ENCODE measurements at regions not wholly inside any gene's neighbourhood (a gene's known extent, or its start where the extent isn't known, plus 50 kb on each side); places are given as distances from the start of the nearest gene placed in this dataset.

DNA sequence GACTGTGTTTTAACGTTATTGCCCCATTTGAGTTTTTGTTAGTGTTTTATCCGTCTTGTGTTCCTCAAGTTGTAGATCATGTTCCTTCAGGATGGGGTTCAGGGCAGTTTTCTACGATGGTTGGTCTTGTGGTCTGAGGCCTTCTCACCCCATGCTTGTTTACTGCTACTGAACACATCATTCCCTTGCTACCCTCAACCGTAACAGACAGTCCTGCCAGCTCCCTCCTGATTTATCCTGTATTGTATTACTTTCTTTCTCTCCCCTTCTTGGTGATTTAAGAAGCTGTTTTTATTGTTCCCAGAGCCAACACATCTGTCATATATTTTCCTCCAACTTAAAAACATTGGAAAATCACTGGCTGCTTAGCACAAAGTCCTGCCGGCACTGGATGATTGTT, 719.8 kb downstream of the INHBA start:
- TF ChIP-seq, protein P1, sequence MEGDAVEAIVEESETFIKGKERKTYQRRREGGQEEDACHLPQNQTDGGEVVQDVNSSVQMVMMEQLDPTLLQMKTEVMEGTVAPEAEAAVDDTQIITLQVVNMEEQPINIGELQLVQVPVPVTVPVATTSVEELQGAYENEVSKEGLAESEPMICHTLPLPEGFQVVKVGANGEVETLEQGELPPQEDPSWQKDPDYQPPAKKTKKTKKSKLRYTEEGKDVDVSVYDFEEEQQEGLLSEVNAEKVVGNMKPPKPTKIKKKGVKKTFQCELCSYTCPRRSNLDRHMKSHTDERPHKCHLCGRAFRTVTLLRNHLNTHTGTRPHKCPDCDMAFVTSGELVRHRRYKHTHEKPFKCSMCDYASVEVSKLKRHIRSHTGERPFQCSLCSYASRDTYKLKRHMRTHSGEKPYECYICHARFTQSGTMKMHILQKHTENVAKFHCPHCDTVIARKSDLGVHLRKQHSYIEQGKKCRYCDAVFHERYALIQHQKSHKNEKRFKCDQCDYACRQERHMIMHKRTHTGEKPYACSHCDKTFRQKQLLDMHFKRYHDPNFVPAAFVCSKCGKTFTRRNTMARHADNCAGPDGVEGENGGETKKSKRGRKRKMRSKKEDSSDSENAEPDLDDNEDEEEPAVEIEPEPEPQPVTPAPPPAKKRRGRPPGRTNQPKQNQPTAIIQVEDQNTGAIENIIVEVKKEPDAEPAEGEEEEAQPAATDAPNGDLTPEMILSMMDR (IDR thresholded peaks at IDR 0.05): no peak
- no peaks in the 10 kb centered on the region for H3K27me3 ChIP-seq (replicated peaks; ENCODE audit: insufficient read depth)
- H3K4me3 ChIP-seq: no peak overlapping the region
- ATAC-seq (ENCODE audit: insufficient number of reproducible peaks, low FRiP score, low read depth) (no peak), DNase-seq (ENCODE audit: low spot score) (no peak)
- no peaks in the 10 kb centered on the region for H3K9me3 ChIP-seq
- no peaks in the 10 kb centered on the region for H3K36me3 ChIP-seq
- H3K4me1 ChIP-seq (ENCODE audit: control insufficient read depth in 1 of 2, low read depth in 2 of 2): peaks cover 0 to 21% of the 10 kb centered on the region in 2 donors
- H3K27ac ChIP-seq: no peak overlapping the region

DNA sequence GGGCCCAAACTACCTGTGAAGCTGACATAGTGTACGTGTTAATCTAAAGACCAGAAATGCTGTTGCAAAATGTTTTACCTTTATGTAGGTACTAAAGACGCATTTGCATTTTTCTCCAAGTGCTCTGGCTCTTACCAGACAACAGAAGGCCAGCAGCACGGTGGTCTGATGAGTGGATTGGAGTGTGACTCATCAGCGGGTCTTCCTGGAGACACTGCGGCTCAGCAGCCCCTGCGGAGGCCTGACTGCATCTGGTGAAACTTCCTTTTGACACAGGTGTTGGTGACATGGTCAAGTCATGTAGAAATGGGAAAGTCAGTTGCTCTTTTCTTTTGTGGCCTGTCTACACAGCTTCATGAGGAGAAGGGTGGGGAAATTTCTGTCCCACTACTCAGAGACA, 723.6 kb downstream of the INHBA start:
- Histone ChIP-seq H3K27ac (no peak overlapping the region), H3K4me3 (no peak overlapping the region), H3K36me3 (no peaks in the 10 kb centered on the region), H3K27me3 (replicated peaks; ENCODE audit: insufficient read depth) (no peaks in the 10 kb centered on the region), H3K4me1 (ENCODE audit: control insufficient read depth in 1 of 2, low read depth in 2 of 2) (no peaks in the 10 kb centered on the region), H3K9me3 (no peaks in the 10 kb centered on the region)
- ATAC-seq (ENCODE audit: insufficient number of reproducible peaks, low FRiP score, low read depth) (no peak), DNase-seq (ENCODE audit: low spot score) (no peak)
- TF ChIP-seq, protein P1 (IDR thresholded peaks at IDR 0.05): no peak

DNA sequence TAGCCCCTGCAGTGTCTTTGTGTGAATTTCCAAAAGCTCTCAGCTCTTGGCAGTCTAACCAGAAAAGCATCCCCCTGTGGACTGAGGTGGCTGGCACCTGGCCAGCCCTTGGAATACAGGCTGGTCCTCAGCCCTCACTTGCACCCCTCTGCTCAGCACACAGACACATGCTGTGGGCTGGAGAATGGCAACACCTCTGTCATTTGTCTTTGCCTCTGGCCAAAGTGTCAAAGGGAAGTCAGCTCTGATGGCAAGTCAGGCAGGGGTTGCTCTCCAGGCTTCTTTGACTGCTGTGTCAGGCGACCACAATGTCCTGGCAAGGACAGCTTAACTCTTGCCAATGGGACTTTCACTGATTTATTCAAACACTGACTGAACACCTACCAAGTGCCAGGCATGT, 724.8 kb downstream of the INHBA start:
- Histone ChIP-seq H3K27me3 (replicated peaks; ENCODE audit: insufficient read depth) (no peaks in the 10 kb centered on the region), H3K4me1 (ENCODE audit: control insufficient read depth in 1 of 2, low read depth in 2 of 2) (no peaks in the 10 kb centered on the region), H3K36me3 (no peaks in the 10 kb centered on the region), H3K27ac (no peak overlapping the region), H3K4me3 (no peak overlapping the region), H3K9me3 (no peaks in the 10 kb centered on the region)
- no peak for ATAC-seq (ENCODE audit: insufficient number of reproducible peaks, low FRiP score, low read depth)
- no peak for DNase-seq (ENCODE audit: low spot score)
- TF ChIP-seq, protein P1 (IDR thresholded peaks at IDR 0.05): no peak

DNA sequence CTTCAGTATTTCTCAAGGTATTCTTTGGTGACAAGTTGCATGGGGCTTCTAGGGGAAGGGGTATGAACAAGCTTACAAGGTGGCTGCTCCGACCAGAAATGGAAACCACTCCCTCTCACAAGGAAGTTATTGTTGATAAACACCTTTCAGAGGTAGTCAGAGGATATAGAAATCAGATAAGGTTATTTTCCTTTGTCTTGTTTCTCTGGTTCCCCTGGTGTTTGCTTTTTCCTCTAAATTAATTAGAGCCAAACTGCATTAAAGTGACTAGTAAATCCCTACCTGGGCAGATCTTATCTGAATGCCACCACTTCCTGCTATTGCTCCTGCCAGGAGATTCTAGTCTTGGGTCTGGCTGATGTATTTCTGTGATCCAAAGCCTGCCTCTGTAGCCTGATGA, 725.4 kb downstream of the INHBA start:
- Histone ChIP-seq H3K36me3 (no peaks in the 10 kb centered on the region), H3K27me3 (replicated peaks; ENCODE audit: insufficient read depth) (no peaks in the 10 kb centered on the region), H3K4me3 (no peak overlapping the region), H3K4me1 (ENCODE audit: control insufficient read depth in 1 of 2, low read depth in 2 of 2) (no peaks in the 10 kb centered on the region), H3K27ac (no peak overlapping the region), H3K9me3 (no peaks in the 10 kb centered on the region)
- ATAC-seq (ENCODE audit: insufficient number of reproducible peaks, low FRiP score, low read depth) (no peak), DNase-seq (ENCODE audit: low spot score) (no peak)
- TF ChIP-seq, protein P1 (IDR thresholded peaks at IDR 0.05): no peak

DNA sequence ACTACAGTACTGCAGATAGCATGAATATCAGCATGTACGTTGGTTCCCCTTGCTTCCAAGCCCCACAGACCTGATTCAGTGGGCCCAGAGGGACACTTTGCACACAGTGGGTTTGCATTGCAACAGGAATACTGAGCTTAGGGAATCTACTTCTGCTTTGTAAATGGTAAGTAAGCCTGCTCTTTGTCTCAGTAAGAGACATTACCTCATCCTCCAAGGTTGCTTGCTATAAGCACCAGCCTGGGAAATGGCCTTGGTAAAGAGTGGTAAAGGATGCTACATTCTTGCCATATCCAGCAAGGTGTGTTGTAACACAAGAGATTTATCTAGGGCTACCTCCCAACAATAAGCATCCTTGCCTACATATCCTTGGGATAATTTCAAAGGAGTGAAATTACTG, 730.5 kb downstream of the INHBA start:
- Histone ChIP-seq H3K4me1 (ENCODE audit: control insufficient read depth in 1 of 2, low read depth in 2 of 2) (no peaks in the 10 kb centered on the region), H3K27ac (no peak overlapping the region), H3K4me3 (no peak overlapping the region), H3K36me3 (no peaks in the 10 kb centered on the region), H3K9me3 (no peaks in the 10 kb centered on the region), H3K27me3 (replicated peaks; ENCODE audit: insufficient read depth) (no peaks in the 10 kb centered on the region)
- ATAC-seq (ENCODE audit: insufficient number of reproducible peaks, low FRiP score, low read depth): no peak
- TF ChIP-seq, protein P1 (IDR thresholded peaks at IDR 0.05): no peak
- no peak for DNase-seq (ENCODE audit: low spot score)
